DMS153 treated with DMSO at 0.1 percent for 48 hours (cell line): ENCODE measurements at regions not wholly inside any gene's neighbourhood (a gene's known extent, or its start where the extent isn't known, plus 50 kb on each side); places are given as distances from the start of the nearest gene placed in this dataset.

Experiments
- DNase-seq: peaks from one replicate; lab custom pipeline; 2025; ENCODE audit not compliant: unreplicated experiment; lab: John Stamatoyannopoulos, UW

GRCh38 chr22:34866495-34867131 is 199.3 kb upstream of the ISX start:
- DNase-seq, result no peak

- no peak for DNase-seq
Measured at GRCh38 chr22:34877506-34877905, 188.5 kb upstream of the ISX start.

- no peak for DNase-seq
Measured at GRCh38 chr22:34878171-34878570, 187.8 kb upstream of the ISX start.

- DNase-seq, result no peak
Measured at GRCh38 chr22:34879001-34879400, 187.0 kb upstream of the ISX start.

- DNase-seq, result no peak
Measured at GRCh38 chr22:34880662-34881061, 185.3 kb upstream of the ISX start.

GRCh38 chr22:34881453-34881852 is 184.5 kb upstream of the ISX start:
- DNase-seq, result no peak

GRCh38 chr22:34885852-34886251 is 180.1 kb upstream of the ISX start:
- no peak for DNase-seq

- no peak for DNase-seq
Measured at GRCh38 chr22:34886391-34886790, 179.6 kb upstream of the ISX start.

GRCh38 chr22:34886812-34887211 is 179.1 kb upstream of the ISX start:
- no peak for DNase-seq

- DNase-seq, result no peak
Measured at GRCh38 chr22:34897126-34897525, 168.8 kb upstream of the ISX start.

GRCh38 chr22:34902335-34902734 is 163.6 kb upstream of the ISX start:
- no peak for DNase-seq

GRCh38 chr22:34903416-34903815 is 162.5 kb upstream of the ISX start:
- no peak for DNase-seq

- DNase-seq, result no peak
Measured at GRCh38 chr22:34904486-34904885, 161.5 kb upstream of the ISX start.

- no peak for DNase-seq
Measured at GRCh38 chr22:34913826-34914225, 152.1 kb upstream of the ISX start.

- DNase-seq, result no peak
Measured at GRCh38 chr22:34914846-34915245, 151.1 kb upstream of the ISX start.

- no peak for DNase-seq
Measured at GRCh38 chr22:34917239-34917638, 148.7 kb upstream of the ISX start.

GRCh38 chr22:34931026-34931425 is 134.9 kb upstream of the ISX start:
- DNase-seq, result no peak

GRCh38 chr22:34934261-34934660 is 131.7 kb upstream of the ISX start:
- DNase-seq, result no peak

GRCh38 chr22:34943830-34944229 is 122.1 kb upstream of the ISX start:
- no peak for DNase-seq

- no peak for DNase-seq
Measured at GRCh38 chr22:34946339-34946985, 119.5 kb upstream of the ISX start.

GRCh38 chr22:34950489-34950888 is 115.5 kb upstream of the ISX start:
- no peak for DNase-seq

GRCh38 chr22:34951212-34951611 is 114.7 kb upstream of the ISX start:
- no peak for DNase-seq

GRCh38 chr22:34960005-34960404 is 106.0 kb upstream of the ISX start:
- no peak for DNase-seq
